Vagina (tissue), 2 donors: ENCODE measurements at regions not wholly inside any gene's neighbourhood (a gene's known extent, or its start where the extent isn't known, plus 50 kb on each side); places are given as distances from the start of the nearest gene placed in this dataset.

ENCODE experiments used
- CTCF ChIP-seq, 3 experiments: fragments of 450-650 bp in 2 of 3; fragments of 200-600 bp in 1 of 3; sonication (generic) in 1 of 3; IDR thresholded peaks; one replicate each; pipeline ENCODE4 v1.5.1; 2017 to 2019; ENCODE audit warnings: antibody characterized with exemption in 3 of 3, mild to moderate bottlenecking in 2 of 3, moderate library complexity in 2 of 3
- POLR2A ChIP-seq, 2 donors: fragments of 450-650 bp; IDR thresholded peaks; one replicate each; pipeline ENCODE4 v1.6.1; 2017; ENCODE audit warnings: antibody characterized with exemption in 2 of 2, mild to moderate bottlenecking in 2 of 2, moderate library complexity in 2 of 2

GRCh38 chrX:139213241-139213709, 317.3 kb upstream of the F9 start:
- TF ChIP-seq CTCF (IDR thresholded peaks at IDR 0.05) = no peak
- no peak for TF ChIP-seq POLR2A (IDR thresholded peaks at IDR 0.05)
